ENCODE measurements at regions not wholly inside any gene's neighbourhood (a gene's known extent, or its start where the extent isn't known, plus 50 kb on each side); places are given as distances from the start of the nearest gene placed in this dataset.

GRCh38 chrX:9342561-9343051 is 122.3 kb upstream of the TBL1X start:
- DNase-seq: peak; percentile 77
- no peak for TF ChIP-seq CTCF (IDR thresholded peaks at IDR 0.05; ENCODE audit: low read depth, low read length)
- no peaks in the 10 kb centered on the region for H3K36me3 ChIP-seq
- H3K4me3 ChIP-seq (ENCODE audit: low read depth, low read length): peak overlapping the region; percentile 43
- no peaks in the 10 kb centered on the region for H3K27me3 ChIP-seq
- peaks cover 11% of the 10 kb centered on the region for H3K4me1 ChIP-seq
- H3K9me3 ChIP-seq: no peaks in the 10 kb centered on the region

- DNase-seq: no peak
- H3K9me3 ChIP-seq: no peaks in the 10 kb centered on the region
- no peaks in the 10 kb centered on the region for H3K27me3 ChIP-seq
- H3K36me3 ChIP-seq: no peaks in the 10 kb centered on the region
- TF ChIP-seq CTCF (IDR thresholded peaks at IDR 0.05; ENCODE audit: low read depth, low read length): no peak
- H3K4me3 ChIP-seq (ENCODE audit: low read depth, low read length): no peak overlapping the region
- peaks cover 11% of the 10 kb centered on the region for H3K4me1 ChIP-seq
These were observed 120.9 kb upstream of the TBL1X start for GRCh38 chrX:9343971-9344370.

- peaks cover 10% of the 10 kb centered on the region for H3K4me1 ChIP-seq
- no peak for DNase-seq
- H3K4me3 ChIP-seq (ENCODE audit: low read depth, low read length): no peak overlapping the region
- no peak for TF ChIP-seq CTCF (IDR thresholded peaks at IDR 0.05; ENCODE audit: low read depth, low read length)
- no peaks in the 10 kb centered on the region for H3K27me3 ChIP-seq
- no peaks in the 10 kb centered on the region for H3K9me3 ChIP-seq
- no peaks in the 10 kb centered on the region for H3K36me3 ChIP-seq
These were observed 118.9 kb upstream of the TBL1X start for GRCh38 chrX:9345957-9346356.

GRCh38 chrX:9349572-9350494 is 115.0 kb upstream of the TBL1X start:
- Histone ChIP-seq H3K27me3 (no peaks in the 10 kb centered on the region), H3K4me1 (0 out of 2 replicates have a peak, but pooled peaks cover 3% of the 10 kb centered on the region), H3K9me3 (no peaks in the 10 kb centered on the region), H3K36me3 (no peaks in the 10 kb centered on the region), H3K4me3 (ENCODE audit: low read depth, low read length) (peak overlapping the region; percentile 24; the same call in 1 of the 2 replicates)
- no peak for TF ChIP-seq CTCF (IDR thresholded peaks at IDR 0.05; ENCODE audit: low read depth, low read length)
- peak; percentile 33 for DNase-seq

- Histone ChIP-seq H3K4me1 (0 out of 2 replicates have a peak, but pooled peaks cover 3% of the 10 kb centered on the region), H3K27me3 (no peaks in the 10 kb centered on the region), H3K9me3 (no peaks in the 10 kb centered on the region), H3K36me3 (no peaks in the 10 kb centered on the region), H3K4me3 (ENCODE audit: low read depth, low read length) (no peak overlapping the region)
- TF ChIP-seq CTCF (IDR thresholded peaks at IDR 0.05; ENCODE audit: low read depth, low read length): no peak
- no peak for DNase-seq
These were observed 113.7 kb upstream of the TBL1X start for GRCh38 chrX:9351126-9351525.

- Histone ChIP-seq H3K9me3 (no peaks in the 10 kb centered on the region), H3K27me3 (no peaks in the 10 kb centered on the region), H3K36me3 (no peaks in the 10 kb centered on the region), H3K4me3 (ENCODE audit: low read depth, low read length) (no peak overlapping the region), H3K4me1 (0 out of 2 replicates have a peak, but pooled peaks cover 3% of the 10 kb centered on the region)
- no peak for DNase-seq
- no peak for TF ChIP-seq CTCF (IDR thresholded peaks at IDR 0.05; ENCODE audit: low read depth, low read length)
These were observed 112.6 kb upstream of the TBL1X start for GRCh38 chrX:9352243-9352642.
